Spleen (tissue), 11 donors: ENCODE measurements at regions not wholly inside any gene's neighbourhood (a gene's known extent, or its start where the extent isn't known, plus 50 kb on each side); places are given as distances from the start of the nearest gene placed in this dataset.

Source experiments
- DNase-seq: peaks from one replicate; pipeline ENCODE4 v3.0.0-alpha.2; 2020
- H3K27ac ChIP-seq, 8 donors: fragments of 200-600 bp; sonication (generic) in 7 of 8; 1 replicate in 4 of 8; 2 replicates in 4 of 8; pipeline versions ENCODE4 v1.5.0 to v1.8.0; 2016 to 2021; ENCODE audit warnings: inconsistent platforms in 4 of 8, mild to moderate bottlenecking in 4 of 8, moderate library complexity in 1 of 8
- H3K27me3 ChIP-seq, 7 donors: fragments of 200-600 bp; sonication (generic) in 6 of 7; replicated peaks in 1 of 7; 1 replicate in 4 of 7; 2 replicates in 3 of 7; pipeline versions ENCODE4 v1.5.0 to v1.8.0; 2016 to 2021; ENCODE audit warnings: inconsistent platforms in 3 of 7, mild to moderate bottlenecking in 1 of 7
- H3K36me3 ChIP-seq, 6 donors: fragments of 200-600 bp; sonication (generic) in 5 of 6; 1 replicate in 4 of 6; 2 replicates in 2 of 6; pipeline versions ENCODE4 v1.5.0 to v1.8.0; 2016 to 2021; ENCODE audit warnings: inconsistent platforms in 2 of 6
- H3K4me1 ChIP-seq, 6 donors: fragments of 200-600 bp; sonication (generic) in 5 of 6; 1 replicate in 3 of 6; 2 replicates in 3 of 6; pipeline versions ENCODE4 v1.5.0 to v1.8.0; 2016 to 2021; ENCODE audit warnings: inconsistent platforms in 3 of 6
- H3K4me3 ChIP-seq, 8 donors: fragments of 200-600 bp; sonication (generic) in 7 of 8; 1 replicate in 4 of 8; 2 replicates in 4 of 8; pipeline versions ENCODE4 v1.5.0 to v1.8.0; 2016 to 2021; ENCODE audit warnings: inconsistent platforms in 4 of 8, mild to moderate bottlenecking in 4 of 8, moderate library complexity in 2 of 8
- H3K9me3 ChIP-seq, 8 donors: fragments of 200-600 bp; sonication (generic) in 7 of 8; 1 replicate in 4 of 8; 2 replicates in 4 of 8; pipeline versions ENCODE4 v1.5.0 to v1.8.0; 2016 to 2021; ENCODE audit warnings: inconsistent platforms in 4 of 8
- CTCF ChIP-seq, 11 experiments: fragments of 200-600 bp in 7 of 11; fragments of 450-650 bp in 4 of 11; sonication (generic) in 4 of 11; IDR thresholded peaks in 8 of 11; conservative IDR thresholded peaks in 3 of 11; 1 replicate in 7 of 11; 2 replicates in 4 of 11; pipeline versions ENCODE4 v1.4.0 to v1.8.0; 2016 to 2021; ENCODE audit warnings: antibody characterized with exemption in 11 of 11, inconsistent platforms in 4 of 11, mild to moderate bottlenecking in 1 of 11
- POLR2A ChIP-seq, 3 donors: fragments of 450-650 bp; IDR thresholded peaks; one replicate each; pipeline ENCODE4 v1.5.1; 2017; ENCODE audit warnings: antibody characterized with exemption in 3 of 3, mild to moderate bottlenecking in 1 of 3
- POLR2AphosphoS5 ChIP-seq, 3 donors: sonication (generic); formaldehyde crosslinking; IDR thresholded peaks; one replicate each; pipeline ENCODE4 v1.5.1; 2017; ENCODE audit warnings: antibody characterized with exemption in 3 of 3
- WGBS, 5 donors: extraction: QIAGEN DNeasy Blood & Tissue Kit in 3 of 5; methylation state at CpG; one replicate each; pipeline versions ENCODE4 v1.1.5 to v1.1.7; 2013 to 2018; 5-methylcytosine and 5-hydroxymethylcytosine counted together
- intact Hi-C: fragments of 100-400 bp; cut with DNase I; formaldehyde crosslinking; loops from one replicate; pipeline ENCODE4 v1.15.0; 2023; ENCODE audit warnings: low total_unique reads
- donor health status: healthy with polysubstance abuse.
- donor health status: DM: no; HTN: no; CAD: no; lungs with moderate emphysema.
- donor health status: DM: no; HTN: no; CAD: no.
- donor health status: Bipolar disorder and iron deficiency.
- donor health status: healthy.
- donor health status: DM: no; HTN: no; CAD: no.
- donor health status: DM: yes; HTN: yes; CAD: no.

DNA sequence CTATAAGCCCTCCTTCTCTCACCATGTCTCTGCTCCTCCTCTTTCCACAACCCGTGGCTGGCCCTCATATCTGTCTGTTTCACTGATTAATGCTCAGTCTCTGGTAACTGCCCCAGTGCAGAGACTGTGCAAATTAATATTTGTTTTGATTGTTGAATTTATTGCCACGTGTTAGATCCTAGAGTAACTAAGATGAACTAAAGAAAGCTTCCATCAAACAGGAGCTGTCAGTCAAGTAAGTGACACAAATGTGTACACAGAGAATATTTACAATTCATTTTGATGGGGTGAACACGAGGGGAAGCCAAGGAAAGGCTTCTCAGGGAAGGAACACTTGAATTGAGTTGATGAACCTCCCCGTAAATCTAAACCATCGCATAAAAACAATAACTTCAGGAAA is 182.5 kb downstream of the BAMBI start:
- Histone ChIP-seq H3K27me3 (peaks cover 0 to 4% (median 0%) of the 10 kb centered on the region in 7 donors), H3K27ac (no peak overlapping the region), H3K4me3 (no peak overlapping the region), H3K9me3 (peaks cover 0 to 5% (median 0%) of the 10 kb centered on the region in 8 donors), H3K36me3 (no peaks in the 10 kb centered on the region), H3K4me1 (no peaks in the 10 kb centered on the region)
- TF ChIP-seq CTCF (IDR thresholded peaks at IDR 0.05 in 8 of 11, conservative IDR thresholded peaks at IDR 0.05 in 3 of 11), result no peak
- no peak for TF ChIP-seq POLR2A (IDR thresholded peaks at IDR 0.05)
- TF ChIP-seq POLR2AphosphoS5 (IDR thresholded peaks at IDR 0.05), result no peak
- no peak for DNase-seq
- intact Hi-C loops, result no loop called here
- WGBS, 5 donors, result 72 to 81% (median 77%) methylated on average over 5 of the region's 5 CpGs

- Histone ChIP-seq H3K27me3 (peaks cover 0 to 4% (median 0%) of the 10 kb centered on the region in 7 donors), H3K36me3 (no peaks in the 10 kb centered on the region), H3K4me1 (no peaks in the 10 kb centered on the region), H3K27ac (no peak overlapping the region), H3K4me3 (no peak overlapping the region), H3K9me3 (peaks cover 0 to 3% (median 0%) of the 10 kb centered on the region in 8 donors)
- WGBS, 5 donors, result 88 to 97% (median 90%) methylated on average over 2 of the region's 2 CpGs
- TF ChIP-seq CTCF (IDR thresholded peaks at IDR 0.05 in 8 of 11, conservative IDR thresholded peaks at IDR 0.05 in 3 of 11) (no peak), POLR2AphosphoS5 (IDR thresholded peaks at IDR 0.05) (no peak), POLR2A (IDR thresholded peaks at IDR 0.05) (no peak)
- intact Hi-C loops, result no loop called here
- DNase-seq, result no peak
Measured at GRCh38 chr10:28862219-28862618, 184.9 kb downstream of the BAMBI start.

DNA sequence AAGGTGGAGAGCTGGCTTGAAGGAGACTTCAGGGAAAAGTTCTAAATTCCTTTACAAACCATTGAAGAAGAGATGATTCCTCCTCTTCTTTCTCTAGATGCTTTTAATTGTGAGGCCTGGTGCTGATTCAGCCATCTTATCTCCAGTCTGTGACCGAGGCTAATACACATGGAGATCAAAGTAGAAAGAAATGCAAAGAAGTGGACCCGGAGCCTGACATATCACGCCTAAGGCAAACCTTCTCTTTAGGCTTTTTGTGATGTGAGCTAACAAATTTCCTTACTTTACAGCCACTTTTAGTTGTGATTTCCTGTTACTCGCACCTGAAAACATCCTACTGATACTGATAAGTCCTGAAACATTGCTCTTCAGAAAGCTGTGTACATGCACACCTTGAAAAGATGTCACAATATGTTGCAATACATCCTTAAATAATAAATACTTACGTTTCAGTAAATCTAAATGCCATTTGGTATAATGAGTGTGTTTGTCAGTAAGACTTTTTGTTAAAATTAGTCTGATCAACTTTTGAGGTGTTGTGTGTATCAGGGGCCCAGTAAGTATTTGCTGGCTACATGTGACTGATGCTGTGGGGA is 192.4 kb downstream of the BAMBI start:
- Histone ChIP-seq H3K9me3 (no peaks in the 10 kb centered on the region), H3K27ac (no peak overlapping the region), H3K27me3 (no peaks in the 10 kb centered on the region), H3K4me3 (no peak overlapping the region), H3K4me1 (peaks cover 0 to 5% (median 0%) of the 10 kb centered on the region in 6 donors), H3K36me3 (no peaks in the 10 kb centered on the region)
- WGBS, 5 donors, result 67 to 77% (median 71%) methylated on average over 5 of the region's 5 CpGs
- intact Hi-C loops, result no loop called here
- DNase-seq, result no peak
- TF ChIP-seq CTCF (IDR thresholded peaks at IDR 0.05 in 8 of 11, conservative IDR thresholded peaks at IDR 0.05 in 3 of 11), result no peak
- no peak for TF ChIP-seq POLR2AphosphoS5 (IDR thresholded peaks at IDR 0.05)
- TF ChIP-seq POLR2A (IDR thresholded peaks at IDR 0.05), result no peak

- Histone ChIP-seq H3K36me3 (no peaks in the 10 kb centered on the region), H3K4me3 (no peak overlapping the region), H3K27me3 (no peaks in the 10 kb centered on the region), H3K27ac (no peak overlapping the region), H3K4me1 (peaks cover 0 to 5% (median 0%) of the 10 kb centered on the region in 6 donors), H3K9me3 (no peaks in the 10 kb centered on the region)
- DNase-seq, result no peak
- intact Hi-C loops, result no loop called here
- TF ChIP-seq POLR2AphosphoS5 (IDR thresholded peaks at IDR 0.05), result no peak
- TF ChIP-seq POLR2A (IDR thresholded peaks at IDR 0.05), result no peak
- TF ChIP-seq CTCF (IDR thresholded peaks at IDR 0.05 in 8 of 11, conservative IDR thresholded peaks at IDR 0.05 in 3 of 11), result no peak
- WGBS, 5 donors, result 72 to 88% (median 77%) methylated on average over 4 of the region's 4 CpGs
Measured at GRCh38 chr10:28871665-28872064, 194.3 kb downstream of the BAMBI start.
